Panc1 (cell line): ENCODE measurements at regions not wholly inside any gene's neighbourhood (a gene's known extent, or its start where the extent isn't known, plus 50 kb on each side); places are given as distances from the start of the nearest gene placed in this dataset.
"Not testable (repeated sequence)": the region's sequence is repeated elsewhere in the genome, so short reads cannot be mapped to it uniquely, and the experiment has no call there.

Source experiments
- ATAC-seq: fragments of 200-7000 bp; cut with Tn5 transposase; 2 replicates; pipeline ENCODE4 v1.9.1; 2020; ENCODE audit warnings: mild to moderate bottlenecking, moderate library complexity
- BruUV-seq: library from RNA; stranded (reverse); fragments of 400-500 nt; replicated peaks from 2 replicates; lab custom pipeline; 2021; lab: Mats Ljungman, UMichigan
- CTCF ChIA-PET: fragments of 300-600 bp; sonication (Branson Sonifier 250); formaldehyde crosslinking; loops from one replicate; lab custom pipeline; 2022; ENCODE audit warnings: antibody characterized with exemption; lab: Charles Lee
- POLR2A ChIA-PET: fragments of 300-600 bp; sonication (Branson Sonifier 250); formaldehyde crosslinking; loops from one replicate; lab custom pipeline; 2022; ENCODE audit warnings: antibody characterized with exemption; lab: Charles Lee
- DNase-seq: peaks from one replicate; pipeline ENCODE4 v3.0.0-alpha.2; 2010; ENCODE audit warnings: low read depth, low spot score
- H3K27ac ChIP-seq: 2 replicates; pipeline ENCODE4 v1.5.1; 2011; ENCODE audit warnings: mild to moderate bottlenecking, low read length, inconsistent platforms
- H3K27me3 ChIP-seq: fragments of 200-500 bp; sonication (Bioruptor generic); 2 replicates; pipeline ENCODE4 v1.6.0; 2014; ENCODE audit warnings: low read length, inconsistent platforms; ENCODE audit not compliant: control insufficient read depth, insufficient read depth
- H3K36me3 ChIP-seq: fragments of 200-500 bp; sonication (Bioruptor generic); 2 replicates; pipeline ENCODE4 v1.5.1; 2014; ENCODE audit warnings: inconsistent platforms, mild to moderate bottlenecking, low read length, moderate library complexity; ENCODE audit not compliant: control insufficient read depth, insufficient read depth
- H3K4me1 ChIP-seq: 2 replicates; pipeline ENCODE4 v1.5.1; 2011; ENCODE audit warnings: inconsistent platforms, mild to moderate bottlenecking, low read length, moderate library complexity; ENCODE audit not compliant: control insufficient read depth, insufficient read depth
- H3K4me3 ChIP-seq, 2 experiments: 2 replicates each; pipeline ENCODE4 v1.5.1; 2011 to 2012; ENCODE audit warnings: low read depth in 2 of 2, low read length in 2 of 2, mild to moderate bottlenecking in 2 of 2, inconsistent platforms in 1 of 2, moderate library complexity in 1 of 2
- H3K9me3 ChIP-seq: fragments of 200-500 bp; sonication (Bioruptor generic); 2 replicates; pipeline ENCODE4 v1.5.1; 2014; ENCODE audit warnings: low read depth, mild to moderate bottlenecking, inconsistent platforms, low read length, moderate library complexity; ENCODE audit not compliant: control insufficient read depth, insufficient read depth
- POLR2AphosphoS5 ChIP-seq: IDR thresholded peaks from 2 replicates; pipeline ENCODE4 v1.6.1; 2012; ENCODE audit warnings: mild to moderate bottlenecking, low read depth, low read length, moderate library complexity
- SIN3A ChIP-seq: IDR thresholded peaks from 2 replicates; pipeline ENCODE4 v1.6.1; 2012; ENCODE audit warnings: low read depth, mild to moderate bottlenecking, low read length, moderate library complexity, borderline replicate concordance; ENCODE audit not compliant: insufficient read depth
- TCF7L2 ChIP-seq: IDR thresholded peaks from 2 replicates; pipeline ENCODE4 v1.6.1; 2011; ENCODE audit warnings: mild to moderate bottlenecking, low read depth, low read length, inconsistent platforms
- in situ Hi-C: cut with HindIII; loops from 2 replicates; pipeline ENCODE4 v1.10.0; 2016; ENCODE audit warnings: low sequenced_read_pairs, low pct_unique_long_range_greater_than_20kb
- intact Hi-C: fragments of 100-400 bp; cut with micrococcal nuclease; formaldehyde crosslinking; loops from one replicate; pipeline ENCODE4 v1.10.0; 2022; ENCODE audit not compliant: unreplicated experiment
- TF ChIP-seq, protein P1 (sequence below): fragments of 450-650 bp; IDR thresholded peaks from 2 replicates; pipeline ENCODE4 v1.5.1; 2017; ENCODE audit warnings: mild to moderate bottlenecking
- TF ChIP-seq, protein P2 (sequence below), 2 experiments: IDR thresholded peaks; 2 replicates each; pipeline ENCODE4 v1.6.1; 2011 to 2012; ENCODE audit warnings: low read depth in 2 of 2, control low read depth in 1 of 2, low read length in 1 of 2, mild to moderate bottlenecking in 1 of 2, moderate library complexity in 1 of 2; ENCODE audit not compliant: insufficient read depth in 1 of 2

DNA sequence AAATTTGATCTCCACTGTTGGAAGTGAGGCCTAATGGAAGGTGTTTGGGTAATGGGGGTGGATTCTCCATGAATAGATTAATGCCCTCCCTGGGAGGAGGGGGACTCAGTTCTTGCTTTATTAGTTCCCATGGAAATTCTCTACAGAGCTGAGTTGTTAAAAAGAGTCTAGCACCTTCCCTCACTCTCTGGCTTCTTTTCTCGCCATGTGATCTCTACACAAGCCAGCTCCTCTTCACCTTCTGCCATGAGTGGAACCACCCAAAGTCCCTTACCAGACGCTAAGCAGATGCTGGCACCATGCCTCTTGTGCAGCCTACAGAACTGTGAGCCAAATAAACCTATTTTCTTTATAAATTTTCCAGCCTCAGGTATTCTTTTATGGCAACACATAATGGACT lies 465.8 kb upstream of the ANO5 start:
- in situ Hi-C loops: no loop called here
- Histone ChIP-seq H3K4me1 (no peaks in the 10 kb centered on the region), H3K9me3 (peaks cover 7% of the 10 kb centered on the region; the same call in 1 of the 2 replicates), H3K36me3 (no peaks in the 10 kb centered on the region), H3K27me3 (no peaks in the 10 kb centered on the region), H3K4me3 (no peak overlapping the region), H3K27ac (no peak overlapping the region)
- ChIA-PET POLR2A (no interaction called here), CTCF (no interaction called here)
- ATAC-seq (no peak), DNase-seq (no peak)
- TF ChIP-seq SIN3A: no peak
- TF ChIP-seq, protein P1, sequence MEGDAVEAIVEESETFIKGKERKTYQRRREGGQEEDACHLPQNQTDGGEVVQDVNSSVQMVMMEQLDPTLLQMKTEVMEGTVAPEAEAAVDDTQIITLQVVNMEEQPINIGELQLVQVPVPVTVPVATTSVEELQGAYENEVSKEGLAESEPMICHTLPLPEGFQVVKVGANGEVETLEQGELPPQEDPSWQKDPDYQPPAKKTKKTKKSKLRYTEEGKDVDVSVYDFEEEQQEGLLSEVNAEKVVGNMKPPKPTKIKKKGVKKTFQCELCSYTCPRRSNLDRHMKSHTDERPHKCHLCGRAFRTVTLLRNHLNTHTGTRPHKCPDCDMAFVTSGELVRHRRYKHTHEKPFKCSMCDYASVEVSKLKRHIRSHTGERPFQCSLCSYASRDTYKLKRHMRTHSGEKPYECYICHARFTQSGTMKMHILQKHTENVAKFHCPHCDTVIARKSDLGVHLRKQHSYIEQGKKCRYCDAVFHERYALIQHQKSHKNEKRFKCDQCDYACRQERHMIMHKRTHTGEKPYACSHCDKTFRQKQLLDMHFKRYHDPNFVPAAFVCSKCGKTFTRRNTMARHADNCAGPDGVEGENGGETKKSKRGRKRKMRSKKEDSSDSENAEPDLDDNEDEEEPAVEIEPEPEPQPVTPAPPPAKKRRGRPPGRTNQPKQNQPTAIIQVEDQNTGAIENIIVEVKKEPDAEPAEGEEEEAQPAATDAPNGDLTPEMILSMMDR: no peak
- intact Hi-C loops: no loop called here
- no TSS peak for BruUV-seq

DNA sequence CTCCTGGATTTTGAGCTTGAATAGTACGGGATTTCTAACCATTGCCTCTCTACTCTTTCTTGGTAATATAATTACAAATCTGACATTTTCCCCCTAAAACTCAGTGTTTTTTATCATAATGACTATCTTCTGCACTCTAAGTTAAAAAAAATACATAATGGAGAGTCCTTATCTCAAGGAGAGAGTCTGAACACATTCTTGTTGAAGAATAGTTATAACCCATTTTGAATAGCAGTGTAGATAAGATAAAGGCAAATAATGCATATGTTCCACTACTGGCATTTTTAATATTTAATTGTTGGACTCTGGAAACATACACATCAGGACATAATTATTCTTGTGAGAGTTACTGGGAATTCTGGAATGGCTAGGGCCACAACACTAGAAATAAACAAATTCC lies 456.5 kb upstream of the ANO5 start:
- no peak overlapping the region for H3K27ac ChIP-seq
- intact Hi-C loops: no loop called here
- ChIA-PET POLR2A (no interaction called here), CTCF (interaction anchor here (0.6 kb wide), 1 partner anchor 187 kb away, joined by 5 read pairs; no protein-coding TSS in a partner anchor)
- H3K9me3 ChIP-seq: no peaks in the 10 kb centered on the region
- no TSS peak for BruUV-seq
- TF ChIP-seq POLR2AphosphoS5 (no peak), SIN3A (no peak), TCF7L2 (no peak)
- TF ChIP-seq, protein P1: no peak
- TF ChIP-seq, protein P2, sequence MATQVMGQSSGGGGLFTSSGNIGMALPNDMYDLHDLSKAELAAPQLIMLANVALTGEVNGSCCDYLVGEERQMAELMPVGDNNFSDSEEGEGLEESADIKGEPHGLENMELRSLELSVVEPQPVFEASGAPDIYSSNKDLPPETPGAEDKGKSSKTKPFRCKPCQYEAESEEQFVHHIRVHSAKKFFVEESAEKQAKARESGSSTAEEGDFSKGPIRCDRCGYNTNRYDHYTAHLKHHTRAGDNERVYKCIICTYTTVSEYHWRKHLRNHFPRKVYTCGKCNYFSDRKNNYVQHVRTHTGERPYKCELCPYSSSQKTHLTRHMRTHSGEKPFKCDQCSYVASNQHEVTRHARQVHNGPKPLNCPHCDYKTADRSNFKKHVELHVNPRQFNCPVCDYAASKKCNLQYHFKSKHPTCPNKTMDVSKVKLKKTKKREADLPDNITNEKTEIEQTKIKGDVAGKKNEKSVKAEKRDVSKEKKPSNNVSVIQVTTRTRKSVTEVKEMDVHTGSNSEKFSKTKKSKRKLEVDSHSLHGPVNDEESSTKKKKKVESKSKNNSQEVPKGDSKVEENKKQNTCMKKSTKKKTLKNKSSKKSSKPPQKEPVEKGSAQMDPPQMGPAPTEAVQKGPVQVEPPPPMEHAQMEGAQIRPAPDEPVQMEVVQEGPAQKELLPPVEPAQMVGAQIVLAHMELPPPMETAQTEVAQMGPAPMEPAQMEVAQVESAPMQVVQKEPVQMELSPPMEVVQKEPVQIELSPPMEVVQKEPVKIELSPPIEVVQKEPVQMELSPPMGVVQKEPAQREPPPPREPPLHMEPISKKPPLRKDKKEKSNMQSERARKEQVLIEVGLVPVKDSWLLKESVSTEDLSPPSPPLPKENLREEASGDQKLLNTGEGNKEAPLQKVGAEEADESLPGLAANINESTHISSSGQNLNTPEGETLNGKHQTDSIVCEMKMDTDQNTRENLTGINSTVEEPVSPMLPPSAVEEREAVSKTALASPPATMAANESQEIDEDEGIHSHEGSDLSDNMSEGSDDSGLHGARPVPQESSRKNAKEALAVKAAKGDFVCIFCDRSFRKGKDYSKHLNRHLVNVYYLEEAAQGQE (IDR thresholded peaks at IDR 0.05; ENCODE audit: insufficient read depth in 1 of 2, low read depth in 2 of 2, low read length in 1 of 2): no peak
- ATAC-seq (no peak), DNase-seq (no peak)
- in situ Hi-C loops: no loop called here
- no peaks in the 10 kb centered on the region for H3K36me3 ChIP-seq
- H3K4me1 ChIP-seq: no peaks in the 10 kb centered on the region
- H3K4me3 ChIP-seq: no peak overlapping the region
- H3K27me3 ChIP-seq: no peaks in the 10 kb centered on the region

DNA sequence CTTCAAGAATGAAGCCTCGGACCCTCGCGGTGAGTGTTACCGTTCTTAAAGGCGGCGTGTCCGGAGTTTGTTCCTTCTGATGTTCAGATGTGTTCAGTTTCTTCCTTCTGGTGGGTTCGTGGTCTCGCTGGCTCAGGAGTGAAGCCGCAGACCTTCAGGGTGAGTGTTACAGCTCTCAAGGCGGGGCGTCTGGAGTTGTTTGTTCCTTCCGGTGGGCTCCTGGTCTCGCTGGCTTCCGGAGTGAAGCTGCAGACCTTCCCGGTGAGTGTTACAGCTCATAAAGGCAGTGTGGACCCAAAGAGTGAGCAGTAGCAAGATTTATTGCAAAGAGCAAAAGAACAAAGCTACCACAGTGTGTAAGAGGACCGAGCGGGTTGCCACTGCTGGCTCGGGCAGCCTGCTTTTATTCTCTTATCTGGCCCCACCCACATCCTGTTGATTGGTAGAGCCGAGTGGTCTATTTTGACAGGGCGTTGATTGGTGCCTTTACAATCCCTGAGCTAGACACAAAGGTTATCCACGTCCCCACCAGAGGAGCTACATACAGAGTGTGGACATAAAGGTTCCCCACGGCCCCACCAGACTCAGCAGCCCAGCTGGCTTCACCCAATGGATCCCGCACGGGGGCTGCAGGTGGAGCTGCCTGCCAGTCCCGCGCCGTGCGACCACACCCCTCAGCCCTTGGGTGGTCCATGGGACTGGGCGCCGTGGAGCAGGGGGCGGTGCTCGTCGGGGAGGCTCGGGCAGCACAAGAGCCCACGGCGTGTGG lies 440.2 kb upstream of the ANO5 start:
- CTCF ChIA-PET, BruUV-seq, in situ Hi-C loops, intact Hi-C loops, H3K36me3 ChIP-seq, H3K27ac ChIP-seq, POLR2A ChIA-PET, DNase-seq, ATAC-seq, H3K27me3 ChIP-seq, H3K4me1 ChIP-seq, H3K4me3 ChIP-seq, H3K9me3 ChIP-seq: not testable (repeated sequence)

DNA sequence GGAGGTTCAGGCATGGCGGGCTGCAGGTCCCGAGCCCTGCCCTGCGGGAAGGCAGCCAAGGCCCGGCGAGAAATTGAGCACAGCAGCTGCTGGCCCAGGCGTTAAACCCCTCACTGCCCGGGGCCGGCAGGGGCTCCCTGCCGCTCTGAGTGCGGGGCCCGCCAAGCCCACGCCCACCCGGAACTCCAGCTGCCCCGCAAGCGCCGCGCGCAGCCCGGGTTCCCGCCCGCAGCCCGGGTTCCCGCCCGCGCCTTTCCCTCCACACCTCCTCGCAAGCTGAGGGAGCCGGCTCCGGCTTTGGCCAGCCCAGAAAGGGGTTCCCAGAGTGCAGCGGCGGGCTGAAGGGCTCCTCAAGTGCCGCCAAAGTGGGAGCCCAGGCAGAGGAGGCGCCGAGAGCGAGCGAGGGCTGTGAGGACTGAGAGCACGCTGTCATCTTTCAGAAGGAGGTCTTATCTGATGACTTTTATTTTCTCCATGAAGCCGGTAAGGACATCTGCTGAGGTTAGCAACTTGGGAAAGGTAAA lies 439.6 kb upstream of the ANO5 start:
- DNase-seq, POLR2A ChIA-PET, CTCF ChIA-PET, H3K4me3 ChIP-seq, H3K27me3 ChIP-seq, in situ Hi-C loops, BruUV-seq, H3K9me3 ChIP-seq, intact Hi-C loops, H3K36me3 ChIP-seq, ATAC-seq, H3K4me1 ChIP-seq, H3K27ac ChIP-seq: not testable (repeated sequence)
